Fibroblast of villous mesenchyme (primary cell): ENCODE measurements at regions not wholly inside any gene's neighbourhood (a gene's known extent, or its start where the extent isn't known, plus 50 kb on each side); places are given as distances from the start of the nearest gene placed in this dataset.

Experiments used
- DNase-seq: peaks from one replicate; pipeline ENCODE4 v3.0.0-alpha.2; 2010; ENCODE audit warnings: low read depth
- H3K4me3 ChIP-seq: 2 replicates; pipeline ENCODE4 v1.5.1; 2011; ENCODE audit warnings: low read depth, mild to moderate bottlenecking, low read length
- TF ChIP-seq, protein P1 (sequence below): IDR thresholded peaks from 2 replicates; pipeline ENCODE4 v1.5.1; 2012; ENCODE audit warnings: low read depth, mild to moderate bottlenecking, low read length; ENCODE audit not compliant: insufficient read depth

- H3K4me3 ChIP-seq: no peak overlapping the region
- TF ChIP-seq, protein P1, sequence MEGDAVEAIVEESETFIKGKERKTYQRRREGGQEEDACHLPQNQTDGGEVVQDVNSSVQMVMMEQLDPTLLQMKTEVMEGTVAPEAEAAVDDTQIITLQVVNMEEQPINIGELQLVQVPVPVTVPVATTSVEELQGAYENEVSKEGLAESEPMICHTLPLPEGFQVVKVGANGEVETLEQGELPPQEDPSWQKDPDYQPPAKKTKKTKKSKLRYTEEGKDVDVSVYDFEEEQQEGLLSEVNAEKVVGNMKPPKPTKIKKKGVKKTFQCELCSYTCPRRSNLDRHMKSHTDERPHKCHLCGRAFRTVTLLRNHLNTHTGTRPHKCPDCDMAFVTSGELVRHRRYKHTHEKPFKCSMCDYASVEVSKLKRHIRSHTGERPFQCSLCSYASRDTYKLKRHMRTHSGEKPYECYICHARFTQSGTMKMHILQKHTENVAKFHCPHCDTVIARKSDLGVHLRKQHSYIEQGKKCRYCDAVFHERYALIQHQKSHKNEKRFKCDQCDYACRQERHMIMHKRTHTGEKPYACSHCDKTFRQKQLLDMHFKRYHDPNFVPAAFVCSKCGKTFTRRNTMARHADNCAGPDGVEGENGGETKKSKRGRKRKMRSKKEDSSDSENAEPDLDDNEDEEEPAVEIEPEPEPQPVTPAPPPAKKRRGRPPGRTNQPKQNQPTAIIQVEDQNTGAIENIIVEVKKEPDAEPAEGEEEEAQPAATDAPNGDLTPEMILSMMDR: no peak
- DNase-seq: peak; percentile 64
These were observed 106.2 kb upstream of the THBS1 start for GRCh38 chr15:39474657-39475056.

DNA sequence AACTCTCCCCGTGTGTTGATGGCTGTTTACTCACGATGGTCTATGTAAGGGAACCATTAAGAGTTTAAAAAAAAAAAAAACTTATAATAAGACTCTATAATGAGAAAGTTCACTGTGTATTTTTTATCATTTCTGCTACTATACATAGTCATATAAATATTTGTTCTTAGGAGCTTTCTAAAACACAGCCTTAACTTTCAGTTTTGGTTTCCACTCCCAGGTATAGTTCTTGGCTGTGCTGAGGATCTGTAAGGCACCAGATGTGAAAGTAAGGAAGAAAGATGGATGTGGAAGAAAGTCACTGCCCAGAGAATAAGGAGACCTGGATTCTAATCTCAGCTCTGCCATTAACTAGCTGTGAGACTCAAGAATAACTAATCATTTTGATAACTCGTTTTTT, 101.9 kb upstream of the THBS1 start:
- H3K4me3 ChIP-seq: no peak overlapping the region
- DNase-seq: peak; percentile 63
- TF ChIP-seq, protein P1: no peak

GRCh38 chr15:39479911-39480310, 101.0 kb upstream of the THBS1 start:
- DNase-seq: no peak
- no peak overlapping the region for H3K4me3 ChIP-seq
- TF ChIP-seq, protein P1: no peak

- H3K4me3 ChIP-seq: no peak overlapping the region
- TF ChIP-seq, protein P1: no peak
- peak; percentile 64 for DNase-seq
These were observed 98.4 kb upstream of the THBS1 start for GRCh38 chr15:39482459-39482858.

- TF ChIP-seq, protein P1: no peak
- H3K4me3 ChIP-seq: no peak overlapping the region
- no peak for DNase-seq
These were observed 94.0 kb upstream of the THBS1 start for GRCh38 chr15:39486621-39487457.

GRCh38 chr15:39487458-39487735, 93.5 kb upstream of the THBS1 start:
- DNase-seq: no peak
- H3K4me3 ChIP-seq: no peak overlapping the region
- TF ChIP-seq, protein P1: no peak

DNA sequence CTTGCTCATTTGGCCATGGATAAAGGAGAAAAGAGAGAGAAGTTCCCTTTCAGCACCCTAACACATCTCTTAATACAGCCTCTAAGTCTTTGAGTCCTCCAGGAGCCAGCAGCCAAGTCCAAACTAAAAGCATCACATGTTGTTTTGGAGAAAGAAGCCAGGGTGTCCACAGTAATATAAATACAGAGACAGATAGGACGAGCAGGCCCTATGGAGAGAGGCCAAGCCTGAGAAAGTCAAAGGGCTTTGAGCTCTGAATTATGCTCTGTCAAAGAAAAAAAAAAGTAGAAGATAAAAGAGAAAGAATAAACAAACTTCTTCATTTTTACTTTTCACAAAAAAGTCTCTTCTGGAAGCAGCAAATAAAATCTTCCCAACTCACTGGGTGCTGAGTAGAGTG, 92.4 kb upstream of the THBS1 start:
- TF ChIP-seq, protein P1: no peak
- no peak overlapping the region for H3K4me3 ChIP-seq
- peak; percentile 74 for DNase-seq
